ENCODE measurements at regions not wholly inside any gene's neighbourhood (a gene's known extent, or its start where the extent isn't known, plus 50 kb on each side); places are given as distances from the start of the nearest gene placed in this dataset.

GRCh38 chr2:120670371-120670770, 65.3 kb upstream of the GLI2 start:
- TF ChIP-seq, protein P1, sequence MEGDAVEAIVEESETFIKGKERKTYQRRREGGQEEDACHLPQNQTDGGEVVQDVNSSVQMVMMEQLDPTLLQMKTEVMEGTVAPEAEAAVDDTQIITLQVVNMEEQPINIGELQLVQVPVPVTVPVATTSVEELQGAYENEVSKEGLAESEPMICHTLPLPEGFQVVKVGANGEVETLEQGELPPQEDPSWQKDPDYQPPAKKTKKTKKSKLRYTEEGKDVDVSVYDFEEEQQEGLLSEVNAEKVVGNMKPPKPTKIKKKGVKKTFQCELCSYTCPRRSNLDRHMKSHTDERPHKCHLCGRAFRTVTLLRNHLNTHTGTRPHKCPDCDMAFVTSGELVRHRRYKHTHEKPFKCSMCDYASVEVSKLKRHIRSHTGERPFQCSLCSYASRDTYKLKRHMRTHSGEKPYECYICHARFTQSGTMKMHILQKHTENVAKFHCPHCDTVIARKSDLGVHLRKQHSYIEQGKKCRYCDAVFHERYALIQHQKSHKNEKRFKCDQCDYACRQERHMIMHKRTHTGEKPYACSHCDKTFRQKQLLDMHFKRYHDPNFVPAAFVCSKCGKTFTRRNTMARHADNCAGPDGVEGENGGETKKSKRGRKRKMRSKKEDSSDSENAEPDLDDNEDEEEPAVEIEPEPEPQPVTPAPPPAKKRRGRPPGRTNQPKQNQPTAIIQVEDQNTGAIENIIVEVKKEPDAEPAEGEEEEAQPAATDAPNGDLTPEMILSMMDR (conservative IDR thresholded peaks at IDR 0.05 in 1 of 2, IDR thresholded peaks at IDR 0.05 in 1 of 2; ENCODE audit: low read depth in 1 of 2, low read length in 2 of 2), result no peak
- no peak for TF ChIP-seq EZH2 (IDR thresholded peaks at IDR 0.05; ENCODE audit: low read length, missing control alignments)
